LoVo (cell line): ENCODE measurements at regions not wholly inside any gene's neighbourhood (a gene's known extent, or its start where the extent isn't known, plus 50 kb on each side); places are given as distances from the start of the nearest gene placed in this dataset.
"Not testable (repeated sequence)": the region's sequence is repeated elsewhere in the genome, so short reads cannot be mapped to it uniquely, and the experiment has no call there.

ENCODE experiments used
- DNase-seq: peaks from one replicate; pipeline ENCODE4 v3.0.0-alpha.2; 2016; ENCODE audit warnings: low spot score

- no peak for DNase-seq
Measured at GRCh38 chr10:31124852-31125251, 93.2 kb upstream of the ZNF438 start.

DNA sequence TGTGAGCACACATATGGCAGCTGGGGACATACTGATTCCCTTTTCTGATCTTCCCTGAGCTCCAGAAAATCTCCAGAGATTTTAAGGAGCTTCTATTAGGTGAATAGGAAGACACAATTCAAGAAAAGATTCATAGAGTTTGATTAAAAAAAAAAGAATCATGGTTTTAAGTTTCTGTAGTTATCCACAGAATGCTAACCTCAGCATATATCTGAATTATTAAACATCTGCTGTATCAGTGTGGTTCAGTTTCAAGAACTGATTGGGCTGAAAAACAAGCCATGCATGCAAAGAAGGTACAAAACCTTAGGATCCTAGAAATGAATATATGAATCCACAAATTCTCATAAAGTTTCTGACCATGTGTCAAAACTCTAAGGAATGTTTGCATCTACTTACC is 94.1 kb upstream of the ZNF438 start:
- DNase-seq: no peak

- no peak for DNase-seq
Measured at GRCh38 chr10:31126593-31126992, 94.9 kb upstream of the ZNF438 start.

- no peak for DNase-seq
Measured at GRCh38 chr10:31128536-31128935, 96.9 kb upstream of the ZNF438 start.

DNA sequence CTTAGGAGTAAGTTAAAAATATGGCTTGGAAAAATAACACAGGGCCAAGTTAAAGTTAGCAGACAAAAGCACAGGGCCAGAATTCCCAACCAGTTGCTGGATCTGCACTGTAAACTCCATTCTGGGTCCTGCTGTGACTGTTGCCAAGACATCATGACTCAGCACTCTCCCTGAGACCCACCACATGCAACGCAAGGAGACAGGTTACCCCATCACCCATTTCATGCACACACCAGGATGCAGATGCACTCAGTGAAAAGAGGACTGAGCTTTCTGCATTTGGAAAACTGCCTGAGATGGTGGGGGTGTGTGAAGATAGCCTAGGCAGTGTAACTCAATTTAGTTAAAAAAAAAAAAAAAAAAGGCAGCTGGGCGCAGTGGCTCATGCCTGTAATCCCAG is 97.6 kb upstream of the ZNF438 start:
- no peak for DNase-seq

DNA sequence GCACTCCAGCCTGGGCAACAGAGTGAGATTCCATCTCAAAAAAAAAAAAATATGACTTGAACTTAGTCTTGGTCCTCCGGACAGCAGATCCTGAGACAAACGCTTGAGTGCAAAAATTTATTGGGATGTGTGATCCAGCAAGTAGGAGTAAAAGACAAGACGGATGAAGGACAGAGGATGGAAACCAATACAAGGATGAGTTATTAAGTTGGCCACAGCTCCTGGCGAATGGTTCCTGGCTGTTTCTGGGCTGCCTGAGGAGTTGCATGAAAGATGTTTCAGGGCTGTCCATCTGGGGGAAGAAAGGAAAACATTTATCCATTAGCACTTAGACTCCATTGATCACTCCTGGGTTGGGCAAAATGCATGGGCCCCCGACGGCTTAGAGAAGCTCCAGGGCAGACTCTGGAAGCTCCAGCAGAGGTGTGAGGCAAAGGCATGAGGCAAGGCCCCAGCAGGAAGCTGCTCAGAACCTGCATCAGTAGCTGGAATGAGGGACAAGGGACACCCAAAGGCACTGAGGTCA is 98.3 kb upstream of the ZNF438 start:
- DNase-seq: no peak

- DNase-seq: no peak
Measured at GRCh38 chr10:31130406-31130805, 98.7 kb upstream of the ZNF438 start.

- no peak for DNase-seq
Measured at GRCh38 chr10:31131251-31131650, 99.6 kb upstream of the ZNF438 start.

DNA sequence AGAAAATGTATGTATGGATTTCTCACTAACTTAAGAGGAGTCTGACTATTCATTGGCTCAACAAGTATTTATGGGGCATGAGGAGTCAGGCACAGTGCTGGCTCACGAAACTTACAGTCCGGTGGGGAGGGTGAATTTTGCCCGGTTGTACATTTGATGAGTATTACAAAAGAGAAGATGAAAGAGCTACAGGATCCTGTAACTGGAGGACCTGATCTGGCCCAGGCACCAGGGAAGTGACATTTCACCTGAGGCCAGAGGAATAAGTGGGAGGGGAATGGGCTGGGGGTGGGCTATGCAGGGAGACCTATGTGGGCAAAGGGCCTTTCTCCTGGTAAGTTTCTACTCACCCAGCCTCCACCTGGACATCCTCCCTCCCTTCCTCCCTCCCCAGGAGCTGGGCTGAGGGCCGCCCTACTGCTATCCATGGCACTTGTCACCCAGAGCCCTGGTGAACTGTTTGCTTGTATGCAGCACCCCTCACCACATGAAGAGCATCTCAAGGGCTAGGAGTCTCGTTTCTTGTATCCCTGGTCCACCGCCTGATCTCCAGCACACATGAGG is 101.1 kb upstream of the ZNF438 start:
- no peak for DNase-seq

DNA sequence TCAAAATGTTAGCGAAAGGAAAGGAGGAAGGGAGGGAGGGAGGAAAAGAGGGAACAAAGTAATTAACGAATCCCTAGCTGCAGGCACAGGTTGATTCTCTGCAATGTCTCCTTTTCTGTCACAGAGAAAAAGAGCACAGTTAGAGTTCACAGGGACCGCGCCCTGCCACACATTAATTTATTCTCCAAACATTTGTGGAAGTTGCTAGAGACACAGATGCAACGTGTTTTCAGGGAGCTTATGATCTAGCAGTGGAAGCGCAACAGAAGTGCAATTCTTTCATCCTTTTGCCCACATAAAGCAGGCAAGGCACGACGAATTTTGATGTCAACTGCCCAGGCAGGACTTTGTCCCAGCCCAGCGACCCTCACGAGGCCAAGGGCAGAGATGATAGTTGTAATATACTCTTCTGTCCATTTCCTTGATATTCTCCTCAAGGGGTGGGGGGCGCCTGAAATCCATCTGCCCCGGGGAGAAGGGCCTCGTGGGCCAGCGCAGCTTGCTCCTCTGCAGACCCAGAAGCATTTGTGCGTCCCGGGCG is 101.7 kb upstream of the ZNF438 start:
- DNase-seq: no peak

GRCh38 chr10:31133792-31134310 is 102.2 kb upstream of the ZNF438 start:
- DNase-seq: peak; percentile 22

DNA sequence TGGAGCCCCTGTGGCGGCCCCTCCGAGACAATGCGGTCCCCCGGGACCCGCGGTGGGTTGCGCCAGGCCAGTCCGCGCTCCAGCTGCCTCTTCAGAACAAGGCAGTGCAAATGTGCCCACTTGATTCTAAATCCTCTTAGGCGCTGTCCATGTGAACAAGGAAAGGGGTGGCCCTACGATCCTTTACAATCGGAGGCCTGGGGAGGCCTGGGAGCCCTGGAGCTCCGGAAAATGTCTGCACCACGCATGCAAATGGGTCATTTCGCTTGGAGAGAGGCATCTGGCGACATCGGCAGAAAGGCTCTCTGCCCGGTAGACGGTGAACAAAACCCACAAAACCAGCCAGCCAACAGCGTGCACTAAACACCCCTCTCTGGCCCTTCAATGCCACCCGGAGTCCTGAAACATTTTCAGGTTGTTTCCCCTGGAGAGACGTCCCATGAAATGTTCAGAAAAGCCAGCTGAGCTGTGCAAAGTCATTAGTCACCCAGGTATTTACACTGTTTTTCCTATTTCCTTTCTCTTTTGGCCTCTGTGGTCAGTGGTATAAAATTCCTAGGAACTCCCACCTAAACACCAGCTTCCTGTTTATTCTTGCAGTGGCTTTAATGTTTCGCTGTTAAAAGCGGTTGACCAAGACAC is 102.8 kb upstream of the ZNF438 start:
- peak; percentile 63 for DNase-seq

DNA sequence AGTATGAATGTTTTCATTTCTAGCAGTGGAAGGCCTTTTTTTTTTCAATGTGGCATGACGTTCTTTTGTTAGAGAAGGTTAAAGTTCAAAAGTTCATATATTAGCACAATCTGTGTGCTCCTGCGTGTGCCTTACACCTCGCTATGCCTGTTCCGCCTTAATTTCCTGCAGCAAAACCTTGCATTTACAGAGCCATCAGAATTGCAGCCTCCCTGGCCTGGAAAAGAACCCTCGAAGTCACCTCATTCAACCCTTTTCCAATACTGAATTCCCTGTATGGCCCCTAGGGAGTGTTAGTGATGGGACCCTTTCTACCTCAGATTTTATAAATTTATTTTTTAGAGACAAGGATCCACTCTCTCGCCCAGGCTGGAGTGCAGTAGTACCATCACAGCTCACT is 103.5 kb upstream of the ZNF438 start:
- DNase-seq: no peak

- not testable (repeated sequence) for DNase-seq
Measured at GRCh38 chr10:31135791-31136190, 104.1 kb upstream of the ZNF438 start.

- no peak for DNase-seq
Measured at GRCh38 chr10:31136386-31136785, 104.7 kb upstream of the ZNF438 start.

GRCh38 chr10:31136930-31137885 is 105.5 kb upstream of the ZNF438 start:
- DNase-seq: no peak

DNA sequence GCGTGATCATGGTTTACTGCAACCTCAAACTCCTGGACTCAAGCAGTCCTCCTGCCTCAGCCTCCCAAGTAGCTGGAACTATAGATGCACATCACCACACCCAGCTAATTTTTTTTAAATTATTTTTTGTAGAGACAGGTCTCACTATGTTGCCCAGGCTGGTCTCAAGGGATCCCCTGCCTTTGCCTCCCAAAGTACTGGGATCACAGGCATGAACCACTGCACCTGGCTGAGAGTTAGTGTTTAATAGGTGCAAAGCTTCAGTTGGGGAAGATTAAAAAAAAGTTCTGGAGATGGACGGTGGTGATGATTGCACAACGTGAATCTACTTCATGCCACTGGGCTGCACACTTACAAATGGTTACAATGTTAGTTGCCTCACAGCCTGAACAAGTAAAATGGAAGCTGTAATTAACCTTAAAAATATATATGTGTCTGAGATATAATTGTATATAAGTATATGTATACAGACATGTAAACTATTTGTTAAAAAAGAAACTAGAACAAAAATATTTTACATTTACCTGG is 106.4 kb upstream of the ZNF438 start:
- no peak for DNase-seq

DNA sequence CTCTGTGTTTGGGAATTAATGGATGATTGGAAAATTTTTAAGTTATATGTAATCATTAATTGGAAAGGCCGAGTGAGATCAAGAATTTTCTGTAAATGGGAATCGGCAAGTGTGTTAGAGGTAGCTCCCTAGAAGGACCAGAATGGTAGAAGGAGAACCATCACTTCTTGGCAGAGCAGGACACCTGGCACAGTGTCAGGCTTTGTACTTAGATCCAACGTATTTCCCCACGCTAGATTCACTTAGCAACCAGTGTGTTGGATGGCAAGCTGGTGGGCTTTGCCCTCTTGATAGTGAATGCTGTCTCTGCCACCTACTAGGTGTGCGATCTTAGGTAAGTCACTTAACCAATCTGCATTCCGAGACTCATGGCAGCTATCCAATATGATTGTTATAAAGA is 107.8 kb upstream of the ZNF438 start:
- DNase-seq: no peak

GRCh38 chr10:31140716-31141115 is 109.1 kb upstream of the ZNF438 start:
- DNase-seq: no peak

GRCh38 chr10:31142026-31142425 is 110.4 kb upstream of the ZNF438 start:
- no peak for DNase-seq

GRCh38 chr10:31143331-31143935 is 111.8 kb upstream of the ZNF438 start:
- DNase-seq: no peak

- DNase-seq: no peak
Measured at GRCh38 chr10:31145986-31146385, 114.3 kb upstream of the ZNF438 start.
